K562 (cell line): ENCODE measurements at regions not wholly inside any gene's neighbourhood (a gene's known extent, or its start where the extent isn't known, plus 50 kb on each side); places are given as distances from the start of the nearest gene placed in this dataset.

Experiments
- ATAC-seq: fragments of 200-7000 bp; cut with Tn5 transposase; 3 replicates; pipeline ENCODE4 v1.9.1; 2020; ENCODE audit warnings: moderate library complexity
- BruUV-seq: library from RNA; stranded (reverse); fragments of 400-500 nt; replicated peaks from 2 replicates; lab custom pipeline; 2021; lab: Mats Ljungman, UMichigan
- CTCF ChIA-PET: fragments of 300-600 bp; formaldehyde crosslinking; extraction: SDS; loops from one replicate; lab custom pipeline; 2021; ENCODE audit warnings: low intra/inter-chr PET ratio; lab: Yijun Ruan, JAX
- POLR2A ChIA-PET: fragments of 300-600, 350-650 bp; sonication (Branson Sonifier 250); formaldehyde crosslinking; extraction: SDS; loops from one replicate; lab custom pipeline; 2021; ENCODE audit warnings: antibody characterized with exemption, inconsistent platforms; lab: Yijun Ruan, JAX
- DNase-seq, 4 experiments: peaks; one replicate each; pipeline versions ENCODE4 v3.0.0 to v3.0.0-alpha.2; 2011 to 2018; ENCODE audit warnings: low spot score in 3 of 4, mixed read lengths in 3 of 4; ENCODE audit errors: extremely low read depth in 1 of 4
- FAIRE-seq: peaks from 2 replicates; lab custom pipeline; 2011; peaks lifted over from hg19 to GRCh38; lab: Jason Lieb, UNC
- H2AFZ ChIP-seq: 2 replicates; pipeline ENCODE4 v1.6.0; 2011; ENCODE audit warnings: low read depth, low read length, control low read depth, inconsistent platforms
- H3K27ac ChIP-seq: fragments of 200-600 bp; 3 replicates; pipeline ENCODE4 v1.8.0; 2011; ENCODE audit warnings: low read depth, mild to moderate bottlenecking, control low read depth, inconsistent platforms, low read length, moderate library complexity, mixed read lengths; ENCODE audit errors: extremely low read depth
- H3K27me3 ChIP-seq, 2 experiments: fragments of 300-600 bp in 1 of 2; 2 replicates in 1 of 2; 3 replicates in 1 of 2; pipeline versions ENCODE4 v1.6.0 to v1.8.0; 2011; ENCODE audit warnings: inconsistent platforms in 2 of 2, low read length in 2 of 2, mild to moderate bottlenecking in 1 of 2, mixed read lengths in 1 of 2, moderate library complexity in 1 of 2; ENCODE audit not compliant: control insufficient read depth in 2 of 2, insufficient read depth in 2 of 2
- H3K36me3 ChIP-seq: fragments of 300-600 bp; 3 replicates; pipeline ENCODE4 v1.8.0; 2011; ENCODE audit warnings: mild to moderate bottlenecking, low read length, inconsistent platforms; ENCODE audit not compliant: control insufficient read depth, insufficient read depth
- H3K4me1 ChIP-seq, 2 experiments: fragments of 200-600 bp in 1 of 2; replicated peaks in 1 of 2; 2 replicates in 1 of 2; 3 replicates in 1 of 2; pipeline versions ENCODE4 v1.5.1 to v1.8.0; 2011; ENCODE audit warnings: inconsistent platforms in 2 of 2, low read length in 2 of 2, mild to moderate bottlenecking in 1 of 2, mixed read lengths in 1 of 2, moderate library complexity in 1 of 2; ENCODE audit not compliant: control insufficient read depth in 2 of 2, insufficient read depth in 2 of 2
- H3K4me2 ChIP-seq: 2 replicates; pipeline ENCODE4 v1.6.1; 2011; ENCODE audit warnings: low read length, control low read depth, inconsistent platforms, mixed read lengths; ENCODE audit not compliant: insufficient read depth
- H3K4me3 ChIP-seq: fragments of 200-600 bp; sonication (generic), shearing (Covaris generic); 2 replicates; pipeline ENCODE4 v1.5.1; 2016; ENCODE audit warnings: control low read depth, inconsistent platforms
- H3K79me2 ChIP-seq: fragments of 200-600 bp; 3 replicates; pipeline ENCODE4 v1.8.0; 2011; ENCODE audit warnings: low read length, inconsistent platforms; ENCODE audit not compliant: control insufficient read depth, insufficient read depth
- H3K9ac ChIP-seq, 2 experiments: 2 replicates each; pipeline versions ENCODE4 v1.6.0 to v1.6.1; 2011; ENCODE audit warnings: low read depth in 2 of 2, low read length in 2 of 2, control low read depth in 1 of 2, inconsistent platforms in 1 of 2, mild to moderate bottlenecking in 1 of 2, mixed read lengths in 1 of 2; ENCODE audit not compliant: insufficient read depth in 1 of 2
- H3K9me1 ChIP-seq: one replicate; pipeline ENCODE4 v1.6.0; 2011; ENCODE audit warnings: inconsistent platforms, mild to moderate bottlenecking, low read length, moderate library complexity; ENCODE audit not compliant: control insufficient read depth, insufficient read depth
- H3K9me3 ChIP-seq: replicated peaks from 2 replicates; pipeline ENCODE4 v1.5.1; 2011; ENCODE audit warnings: low read depth, low read length, inconsistent platforms; ENCODE audit not compliant: control insufficient read depth, insufficient read depth
- H4K20me1 ChIP-seq: replicated peaks from 2 replicates; pipeline ENCODE4 v1.6.1; 2011; ENCODE audit warnings: low read length, inconsistent platforms, mixed read lengths; ENCODE audit not compliant: control insufficient read depth, insufficient read depth
- CTCF ChIP-seq, 3 experiments: IDR thresholded peaks in 2 of 3; conservative IDR thresholded peaks in 1 of 3; 2 replicates each; pipeline ENCODE4 v1.5.1; 2011 to 2012; ENCODE audit warnings: low read length in 3 of 3, mild to moderate bottlenecking in 3 of 3, control low read depth in 2 of 3, improper control_type of control experiment in 1 of 3, inconsistent platforms in 1 of 3, low read depth in 1 of 3, mixed read lengths in 1 of 3, moderate library complexity in 1 of 3; ENCODE audit not compliant: insufficient read depth in 2 of 3
- FOXO4 ChIP-seq: fragments of 450-650 bp; formaldehyde crosslinking; IDR thresholded peaks from 2 replicates; pipeline ENCODE4 v1.4.0; 2020; ENCODE audit warnings: mild to moderate bottlenecking, moderate library complexity
- KLF13 ChIP-seq: fragments of 450-650 bp; IDR thresholded peaks from 2 replicates; pipeline ENCODE4 v1.6.1; 2016; ENCODE audit warnings: missing genetic modification characterization, low read depth, mild to moderate bottlenecking, missing compliant biosample characterization, moderate library complexity, borderline replicate concordance
- RAD21 ChIP-seq, 2 experiments: fragments of 250-450 bp in 1 of 2; fragments of 450-650 bp in 1 of 2; sonication (Bioruptor Pico) in 1 of 2; formaldehyde crosslinking in 1 of 2; IDR thresholded peaks in 1 of 2; conservative IDR thresholded peaks in 1 of 2; 2 replicates each; pipeline versions ENCODE4 v1.4.0 to v1.8.0; 2020 to 2022; ENCODE audit warnings: mild to moderate bottlenecking in 2 of 2, moderate library complexity in 1 of 2
- TRIM28 ChIP-seq: fragments of 450-650 bp; IDR thresholded peaks from 2 replicates; pipeline ENCODE4 v1.6.1; 2017
- WGBS: fragments of 100-300 bp; shearing (Covaris generic); methylation state at CpG from one replicate; pipeline ENCODE4 v1.1.6; 2016; ENCODE audit warnings: low coverage, mixed read lengths; ENCODE audit not compliant: insufficient coverage; ENCODE audit errors: missing lambda C conversion rate; 5-methylcytosine and 5-hydroxymethylcytosine counted together
- in situ Hi-C: fragments of 300-500 bp; cut with MboI; formaldehyde crosslinking; loops from 4 replicates; pipeline ENCODE4 v1.15.0; 2018; ENCODE audit warnings: inconsistent platforms, mixed read lengths
- intact Hi-C: fragments of 100-400 bp; cut with micrococcal nuclease; formaldehyde crosslinking; loops from 2 replicates; pipeline ENCODE4 v1.14.2; 2022
- TF ChIP-seq, protein P1 (sequence below): fragments of 250-450 bp; sonication (Bioruptor Pico); IDR thresholded peaks from 2 replicates; pipeline ENCODE4 v1.5.0; 2020; ENCODE audit warnings: mild to moderate bottlenecking, borderline replicate concordance

- TF ChIP-seq CTCF (IDR thresholded peaks at IDR 0.05 in 2 of 3, conservative IDR thresholded peaks at IDR 0.05 in 1 of 3; ENCODE audit: insufficient read depth in 2 of 3, low read depth in 1 of 3, low read length in 3 of 3) (no peak), RAD21 (CRISPR knock-in tag; conservative IDR thresholded peaks at IDR 0.05 in 1 of 2, IDR thresholded peaks at IDR 0.05 in 1 of 2) (no peak)
These were observed 108.2 kb downstream of the KCNRG start (continued) for GRCh38 chr13:50123515-50123861.

GRCh38 chr13:50123862-50124535 lies 108.8 kb downstream of the KCNRG start:
- no peaks in the 10 kb centered on the region for H4K20me1 ChIP-seq
- ATAC-seq: peak; percentile 83
- DNase-seq: peak in 3 of 4 experiments; percentile 88 to 92 (median 89)
- ChIA-PET POLR2A (interaction anchor here (0.6 to 2.8 kb wide), 19 partner anchors 13 to 332 kb away, joined by 3 to 11 read pairs (median 3); partner anchors contain the start of gene SPRYD7), CTCF (no interaction called here)
- H3K79me2 ChIP-seq: peaks cover 54% of the 10 kb centered on the region
- no peaks in the 10 kb centered on the region for H3K9me3 ChIP-seq
- H3K4me2 ChIP-seq: peak overlapping the region; percentile 89
- H3K9me1 ChIP-seq: no peaks in the 10 kb centered on the region
- H2AFZ ChIP-seq: peak overlapping the region; percentile 79
- intact Hi-C loops: loop anchor here (2.0 kb wide), 1 partner anchor 39 kb away; no protein-coding TSS in a partner anchor
- H3K36me3 ChIP-seq: peaks cover 3% of the 10 kb centered on the region; the same call in 1 of the 3 replicates
- BruUV-seq: no TSS peak
- in situ Hi-C loops: no loop called here
- FAIRE-seq: peak; percentile 74
- H3K9ac ChIP-seq: peak overlapping the region; percentile 86 to 90
- WGBS: 1% methylated on average over 17 of the region's 69 CpGs
- H3K27me3 ChIP-seq: no peaks in the 10 kb centered on the region
- H3K27ac ChIP-seq: peak overlapping the region; percentile 90
- H3K4me3 ChIP-seq: peak overlapping the region; percentile 87
- H3K4me1 ChIP-seq: peaks cover 27 to 35% of the 10 kb centered on the region in 2 experiments; a peak in 4 of 5 replicates
- peak; percentile 42; the same call in 1 of the 2 replicates for TF ChIP-seq KLF13
- TF ChIP-seq, protein P1, sequence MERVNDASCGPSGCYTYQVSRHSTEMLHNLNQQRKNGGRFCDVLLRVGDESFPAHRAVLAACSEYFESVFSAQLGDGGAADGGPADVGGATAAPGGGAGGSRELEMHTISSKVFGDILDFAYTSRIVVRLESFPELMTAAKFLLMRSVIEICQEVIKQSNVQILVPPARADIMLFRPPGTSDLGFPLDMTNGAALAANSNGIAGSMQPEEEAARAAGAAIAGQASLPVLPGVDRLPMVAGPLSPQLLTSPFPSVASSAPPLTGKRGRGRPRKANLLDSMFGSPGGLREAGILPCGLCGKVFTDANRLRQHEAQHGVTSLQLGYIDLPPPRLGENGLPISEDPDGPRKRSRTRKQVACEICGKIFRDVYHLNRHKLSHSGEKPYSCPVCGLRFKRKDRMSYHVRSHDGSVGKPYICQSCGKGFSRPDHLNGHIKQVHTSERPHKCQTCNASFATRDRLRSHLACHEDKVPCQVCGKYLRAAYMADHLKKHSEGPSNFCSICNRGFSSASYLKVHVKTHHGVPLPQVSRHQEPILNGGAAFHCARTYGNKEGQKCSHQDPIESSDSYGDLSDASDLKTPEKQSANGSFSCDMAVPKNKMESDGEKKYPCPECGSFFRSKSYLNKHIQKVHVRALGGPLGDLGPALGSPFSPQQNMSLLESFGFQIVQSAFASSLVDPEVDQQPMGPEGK (CRISPR knock-in tag): no peak
- no peak for TF ChIP-seq TRIM28
- no peak for TF ChIP-seq FOXO4 (CRISPR knock-in tag)
